ENCODE measurements at regions not wholly inside any gene's neighbourhood (a gene's known extent, or its start where the extent isn't known, plus 50 kb on each side); places are given as distances from the start of the nearest gene placed in this dataset.

GRCh38 chr4:141439223-141439622 lies 197.2 kb upstream of the IL15 start:
- TF ChIP-seq JUN (IDR thresholded peaks at IDR 0.05) (no peak), CTCF (IDR thresholded peaks at IDR 0.05) (no peak), HMGXB4 (CRISPR knock-in tag; IDR thresholded peaks at IDR 0.05; ENCODE audit: borderline replicate concordance) (no peak), BCL3 (IDR thresholded peaks at IDR 0.05) (no peak), RCOR1 (IDR thresholded peaks at IDR 0.05; ENCODE audit: low read depth, low read length) (no peak), POLR2A (IDR thresholded peaks at IDR 0.05; ENCODE audit: low read length) (no peak), JUNB (IDR thresholded peaks at IDR 0.05) (no peak), EP300 (IDR thresholded peaks at IDR 0.05) (no peak), SMC3 (IDR thresholded peaks at IDR 0.05) (no peak), MAFK (IDR thresholded peaks at IDR 0.05; ENCODE audit: partially characterized antibody) (peak; percentile 72), FOSL2 (IDR thresholded peaks at IDR 0.05) (no peak), FOSL2 (CRISPR knock-in tag; IDR thresholded peaks at IDR 0.05) (no peak)
